GM18507 (cell line): ENCODE measurements at regions not wholly inside any gene's neighbourhood (a gene's known extent, or its start where the extent isn't known, plus 50 kb on each side); places are given as distances from the start of the nearest gene placed in this dataset.

ENCODE experiments used
- DNase-seq: peaks from one replicate; pipeline ENCODE4 v3.0.0; 2011; ENCODE audit warnings: low read depth; ENCODE audit not compliant: insufficient read length; ENCODE audit errors: extremely low spot score
- FAIRE-seq: peaks from 2 replicates; lab custom pipeline; 2011; peaks lifted over from hg19 to GRCh38; lab: Jason Lieb, UNC

- FAIRE-seq = no peak
- no peak for DNase-seq
Measured at GRCh38 chr6:153673750-153674149, 365.3 kb upstream of the OPRM1 start.

GRCh38 chr6:153673225-153673624, 365.8 kb upstream of the OPRM1 start:
- FAIRE-seq (no peak), DNase-seq (no peak)

- DNase-seq = no peak
- no peak for FAIRE-seq
Measured at GRCh38 chr6:153670403-153671026, 368.5 kb upstream of the OPRM1 start.

- FAIRE-seq = no peak
Measured at GRCh38 chr6:153668758-153669157, 370.3 kb upstream of the OPRM1 start.

GRCh38 chr6:153662982-153663381, 376.1 kb upstream of the OPRM1 start:
- no peak for DNase-seq
- FAIRE-seq = no peak

More at GRCh38 chr6:153668758-153669157, 370.3 kb upstream of the OPRM1 start:
- DNase-seq = no peak

- no peak for FAIRE-seq
Measured at GRCh38 chr6:153645326-153645725, 393.7 kb upstream of the OPRM1 start.

GRCh38 chr6:153644000-153644399, 395.0 kb upstream of the OPRM1 start:
- FAIRE-seq = no peak

More at GRCh38 chr6:153645326-153645725, 393.7 kb upstream of the OPRM1 start:
- no peak for DNase-seq

GRCh38 chr6:153634416-153634815, 404.6 kb upstream of the OPRM1 start:
- FAIRE-seq = no peak
- DNase-seq = no peak

More at GRCh38 chr6:153644000-153644399, 395.0 kb upstream of the OPRM1 start:
- DNase-seq = no peak

GRCh38 chr6:153625089-153625488, 414.0 kb upstream of the OPRM1 start:
- no peak for FAIRE-seq
- no peak for DNase-seq

- FAIRE-seq (no peak), DNase-seq (no peak)
Measured at GRCh38 chr6:153624528-153624927, 414.5 kb upstream of the OPRM1 start.

GRCh38 chr6:153623496-153623895, 415.5 kb upstream of the OPRM1 start:
- DNase-seq (no peak), FAIRE-seq (no peak)

- FAIRE-seq (no peak), DNase-seq (no peak)
Measured at GRCh38 chr6:153621491-153621890, 417.5 kb upstream of the OPRM1 start.

- DNase-seq = no peak
Measured at GRCh38 chr6:153621070-153621469, 418.0 kb upstream of the OPRM1 start.

GRCh38 chr6:153618371-153619322, 420.4 kb upstream of the OPRM1 start:
- FAIRE-seq (no peak), DNase-seq (no peak)

More at GRCh38 chr6:153621070-153621469, 418.0 kb upstream of the OPRM1 start:
- FAIRE-seq = no peak

- no peak for DNase-seq
- FAIRE-seq = no peak
Measured at GRCh38 chr6:153616506-153616905, 422.5 kb upstream of the OPRM1 start.

- no peak for DNase-seq
- FAIRE-seq = no peak
Measured at GRCh38 chr6:153613719-153614455, 425.2 kb upstream of the OPRM1 start.

GRCh38 chr6:153602401-153602800, 436.6 kb upstream of the OPRM1 start:
- FAIRE-seq = no peak
- DNase-seq = no peak

- FAIRE-seq = no peak
- DNase-seq = no peak
Measured at GRCh38 chr6:153599901-153600300, 439.1 kb upstream of the OPRM1 start.

- FAIRE-seq (no peak), DNase-seq (no peak)
Measured at GRCh38 chr6:153595903-153596302, 443.1 kb upstream of the OPRM1 start.

GRCh38 chr6:153594871-153595270, 444.2 kb upstream of the OPRM1 start:
- FAIRE-seq = no peak
- DNase-seq = no peak
